ENCODE measurements at regions not wholly inside any gene's neighbourhood (a gene's known extent, or its start where the extent isn't known, plus 50 kb on each side); places are given as distances from the start of the nearest gene placed in this dataset.

DNA sequence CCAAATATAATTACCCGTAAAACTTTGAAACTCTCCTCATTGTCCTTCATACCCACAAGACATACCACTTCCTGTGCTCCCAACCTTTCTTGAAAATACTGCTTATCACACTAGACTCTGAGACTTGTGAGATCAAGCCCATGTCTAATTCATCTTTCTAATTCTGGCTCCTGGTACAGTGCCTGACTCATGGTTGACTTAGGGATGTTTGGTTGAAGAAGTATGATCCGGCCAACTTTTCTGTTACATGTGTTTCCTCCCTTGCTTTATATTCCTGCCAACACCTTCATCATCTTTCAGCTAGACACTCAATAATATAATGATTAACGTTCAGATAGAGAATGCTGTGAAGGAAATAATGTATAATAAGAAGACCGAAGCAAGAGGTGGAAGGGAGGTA is 58.2 kb downstream of the MEX3B start:
- in situ Hi-C loops (cut with HindIII; ENCODE audit: low pct_unique_long_range_greater_than_20kb, low sequenced_read_pairs): no loop called here
- DNase-seq (ENCODE audit: low read depth): no peak

DNA sequence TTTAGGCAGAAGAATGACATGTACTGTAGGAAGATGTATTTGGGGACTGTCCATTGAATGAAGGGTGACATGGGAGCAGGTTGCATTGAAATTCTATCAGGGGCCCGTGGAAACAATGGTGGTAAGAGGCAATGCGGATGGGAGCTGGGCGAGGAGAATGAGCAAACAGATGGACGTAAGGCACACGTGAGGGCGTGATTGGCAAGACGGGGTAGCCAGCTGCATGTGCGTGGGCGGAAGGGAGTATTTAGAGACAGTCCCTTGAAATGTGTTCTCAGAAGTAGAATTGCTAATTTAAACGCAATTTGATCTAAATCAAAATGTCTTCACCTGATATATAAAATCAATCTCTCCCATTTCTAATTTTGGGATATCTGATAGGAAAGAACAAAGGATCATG is 62.3 kb downstream of the MEX3B start:
- DNase-seq (ENCODE audit: low read depth): no peak
- in situ Hi-C loops (cut with HindIII; ENCODE audit: low pct_unique_long_range_greater_than_20kb, low sequenced_read_pairs): no loop called here

DNA sequence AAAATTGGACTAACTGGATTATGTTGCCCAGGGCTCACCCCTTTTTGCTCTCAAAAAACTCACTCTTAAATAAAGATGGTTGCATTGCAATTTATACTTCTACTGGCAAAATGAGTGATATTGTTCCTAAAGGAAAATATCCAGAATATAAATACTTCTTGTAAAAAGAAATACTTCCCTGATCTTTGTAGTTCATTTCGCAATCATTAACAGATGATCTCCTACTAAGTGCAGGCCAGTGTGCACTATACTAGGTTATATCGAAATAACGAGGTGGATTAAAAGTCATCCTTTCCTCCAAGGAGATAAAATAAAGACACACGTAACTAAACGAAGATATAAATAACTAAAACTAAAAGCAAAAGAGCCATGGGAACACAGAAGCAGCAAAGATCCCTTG is 63.0 kb downstream of the MEX3B start:
- no peak for DNase-seq (ENCODE audit: low read depth)
- in situ Hi-C loops (cut with HindIII; ENCODE audit: low pct_unique_long_range_greater_than_20kb, low sequenced_read_pairs): no loop called here

DNA sequence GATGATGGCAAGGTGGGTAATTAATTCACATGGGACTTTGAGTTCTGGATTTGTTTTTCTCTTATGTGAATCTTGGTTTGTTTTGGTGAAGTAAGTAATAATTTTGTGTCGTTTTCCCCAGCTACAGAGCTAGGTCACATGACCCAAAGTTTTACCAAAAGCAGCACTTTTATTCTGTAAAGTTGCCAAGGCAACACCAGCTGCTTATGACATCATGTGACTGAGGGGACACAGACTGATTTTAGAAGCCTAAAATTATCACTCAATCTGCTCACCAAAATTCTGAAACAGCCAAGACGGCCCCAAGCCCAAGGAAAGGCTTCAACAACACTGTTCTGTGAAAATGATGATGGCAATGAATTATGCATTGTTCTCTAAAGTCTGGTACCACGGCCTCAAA is 63.9 kb downstream of the MEX3B start:
- DNase-seq (ENCODE audit: low read depth): no peak
- in situ Hi-C loops (cut with HindIII; ENCODE audit: low pct_unique_long_range_greater_than_20kb, low sequenced_read_pairs): no loop called here

DNA sequence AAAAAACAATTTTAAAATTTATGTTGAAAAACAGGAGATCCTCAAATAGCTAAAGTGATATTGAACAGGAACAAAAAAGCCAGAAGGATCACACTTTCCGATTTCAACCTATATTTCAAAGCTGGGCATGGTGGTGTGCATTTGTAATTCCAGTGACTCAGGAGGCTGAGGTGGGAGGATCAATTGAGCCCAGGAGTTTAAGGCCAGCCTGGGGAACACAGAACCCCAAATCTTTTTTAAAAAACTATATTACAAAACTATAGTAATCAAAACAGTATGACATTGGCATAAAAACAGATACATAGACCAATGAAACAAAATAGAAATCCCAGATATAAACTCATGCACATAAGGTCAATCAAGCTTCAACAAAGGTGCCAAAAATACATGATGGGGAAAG is 68.4 kb downstream of the MEX3B start:
- DNase-seq (ENCODE audit: low read depth): no peak
- in situ Hi-C loops (cut with HindIII; ENCODE audit: low pct_unique_long_range_greater_than_20kb, low sequenced_read_pairs): no loop called here

DNA sequence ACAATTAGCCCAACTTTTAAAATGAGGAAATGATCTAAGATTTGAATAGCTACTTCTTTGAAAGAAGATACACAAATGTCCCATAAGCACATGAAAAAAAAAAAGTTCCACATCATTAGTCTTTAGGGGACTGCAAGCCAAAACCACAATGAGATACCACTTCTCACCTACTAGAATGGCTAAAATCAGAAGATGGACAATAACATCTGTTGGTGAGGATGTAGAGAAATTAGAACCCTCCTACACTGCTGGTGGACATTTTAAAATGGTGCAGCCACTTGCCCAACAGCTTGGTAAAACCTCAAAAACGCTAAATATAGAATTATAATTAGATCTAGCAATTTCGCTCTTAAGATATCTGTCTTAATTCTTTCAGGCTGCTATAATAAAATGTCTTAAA is 77.1 kb downstream of the MEX3B start:
- in situ Hi-C loops (cut with HindIII; ENCODE audit: low pct_unique_long_range_greater_than_20kb, low sequenced_read_pairs): no loop called here
- DNase-seq (ENCODE audit: low read depth): no peak

DNA sequence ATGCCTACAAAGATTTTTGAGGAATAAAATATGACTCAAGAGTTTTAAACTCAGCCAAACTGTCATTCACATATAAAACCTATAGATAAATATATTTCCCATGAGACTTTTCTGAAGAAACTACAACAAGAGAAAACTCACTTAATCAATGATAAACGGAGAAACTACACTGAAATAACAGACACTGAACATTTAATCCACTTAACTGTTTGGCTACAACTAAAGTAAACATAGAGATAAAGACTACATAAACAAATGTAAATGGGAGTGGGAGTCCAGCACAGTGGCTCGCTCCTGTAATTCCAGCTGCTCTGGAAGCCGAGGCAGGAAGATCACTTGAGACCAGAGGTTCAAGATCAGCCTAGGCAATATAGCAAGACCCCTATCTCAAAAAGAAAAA is 79.2 kb downstream of the MEX3B start:
- in situ Hi-C loops (cut with HindIII; ENCODE audit: low pct_unique_long_range_greater_than_20kb, low sequenced_read_pairs): no loop called here
- DNase-seq (ENCODE audit: low read depth): no peak

DNA sequence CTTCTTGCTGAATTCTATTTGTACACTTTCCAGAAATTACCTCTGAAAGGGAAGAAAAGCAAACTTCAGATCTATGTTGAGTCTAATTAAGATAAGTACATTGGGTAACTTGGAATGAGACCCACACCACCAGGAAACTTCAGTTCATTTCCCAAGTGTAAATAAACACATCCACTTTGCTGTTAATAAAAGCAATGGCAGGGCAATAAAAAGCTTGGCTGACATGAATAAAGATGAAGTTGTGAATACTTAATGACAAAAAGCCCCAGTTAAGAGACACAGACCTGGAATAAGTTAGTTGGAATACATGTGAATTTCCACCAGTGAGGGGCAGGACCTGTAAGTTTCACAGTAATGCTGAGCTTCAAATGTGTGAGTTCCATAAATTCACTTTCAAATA is 83.3 kb downstream of the MEX3B start:
- in situ Hi-C loops (cut with HindIII; ENCODE audit: low pct_unique_long_range_greater_than_20kb, low sequenced_read_pairs): no loop called here
- DNase-seq (ENCODE audit: low read depth): no peak

DNA sequence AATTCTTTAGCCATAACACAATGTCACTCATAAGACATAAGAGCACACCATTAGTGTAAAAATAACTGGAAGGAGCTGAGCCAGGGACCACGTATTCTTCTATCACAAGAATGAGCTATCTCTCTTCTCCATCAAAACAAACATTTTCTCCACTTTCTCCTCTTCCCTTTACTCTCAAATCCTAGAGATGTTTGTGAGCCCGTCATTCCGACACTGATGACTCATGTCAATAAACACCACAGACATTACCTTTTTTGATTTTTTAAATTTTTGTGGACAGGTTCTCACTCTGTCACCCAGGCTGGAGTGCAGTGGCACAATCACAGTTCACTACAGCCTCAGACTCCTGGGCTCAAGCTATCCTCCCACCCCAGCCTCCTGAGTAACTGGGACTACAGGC is 86.6 kb downstream of the MEX3B start:
- in situ Hi-C loops (cut with HindIII; ENCODE audit: low pct_unique_long_range_greater_than_20kb, low sequenced_read_pairs): no loop called here
- no peak for DNase-seq (ENCODE audit: low read depth)

DNA sequence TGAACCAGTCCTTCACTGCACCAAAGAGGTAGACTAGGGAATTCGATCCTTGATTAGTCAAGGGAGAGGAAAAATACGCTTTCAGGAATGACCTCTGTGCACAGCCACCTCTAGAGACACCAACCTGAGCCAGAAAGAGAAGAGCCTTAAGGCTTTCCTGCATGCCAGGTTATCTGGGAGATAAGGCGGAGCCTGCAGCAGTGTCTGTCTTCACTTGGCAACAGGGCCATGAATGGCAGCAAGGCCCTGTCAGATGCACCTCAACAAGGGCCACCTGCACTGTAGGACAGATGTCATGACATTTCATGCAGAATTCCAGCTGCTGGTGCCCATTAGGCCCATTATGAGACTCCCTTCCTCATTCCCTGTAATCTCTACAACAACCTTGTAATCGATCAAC is 88.1 kb downstream of the MEX3B start:
- in situ Hi-C loops (cut with HindIII; ENCODE audit: low pct_unique_long_range_greater_than_20kb, low sequenced_read_pairs): no loop called here
- no peak for DNase-seq (ENCODE audit: low read depth)

DNA sequence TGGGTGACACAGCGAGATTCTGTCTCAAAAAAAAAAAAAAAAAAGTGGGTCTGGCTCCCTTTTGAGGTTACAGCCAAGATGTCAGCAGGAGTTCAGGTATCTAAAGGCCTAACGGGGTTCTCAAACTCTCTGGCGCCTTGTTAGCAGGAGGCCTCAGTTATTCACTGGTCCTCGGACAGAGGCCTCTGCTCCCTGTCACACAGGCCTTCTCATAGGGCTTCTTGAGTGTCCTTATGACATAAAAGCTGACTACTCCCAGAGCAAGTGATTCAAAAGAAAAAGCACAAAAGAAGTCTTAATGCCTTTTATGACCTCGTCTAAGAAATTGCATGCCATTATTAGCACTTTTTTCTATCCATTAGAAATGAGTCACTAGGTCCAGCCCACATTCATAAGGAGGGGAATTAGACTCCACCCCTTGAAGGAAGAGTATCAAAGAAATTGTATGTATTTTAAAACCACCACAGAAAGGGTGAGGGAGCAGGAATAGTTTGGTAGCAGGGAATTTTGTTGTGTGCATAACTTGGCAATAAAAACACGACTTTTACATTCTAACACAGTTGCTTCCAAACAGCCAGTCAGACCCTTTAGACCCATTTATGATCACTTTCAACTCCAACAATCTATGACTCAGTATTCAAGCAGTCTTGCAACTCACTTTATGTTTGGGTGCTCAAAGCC is 90.3 kb downstream of the MEX3B start:
- in situ Hi-C loops (cut with HindIII; ENCODE audit: low pct_unique_long_range_greater_than_20kb, low sequenced_read_pairs): no loop called here
- DNase-seq (ENCODE audit: low read depth): no peak

DNA sequence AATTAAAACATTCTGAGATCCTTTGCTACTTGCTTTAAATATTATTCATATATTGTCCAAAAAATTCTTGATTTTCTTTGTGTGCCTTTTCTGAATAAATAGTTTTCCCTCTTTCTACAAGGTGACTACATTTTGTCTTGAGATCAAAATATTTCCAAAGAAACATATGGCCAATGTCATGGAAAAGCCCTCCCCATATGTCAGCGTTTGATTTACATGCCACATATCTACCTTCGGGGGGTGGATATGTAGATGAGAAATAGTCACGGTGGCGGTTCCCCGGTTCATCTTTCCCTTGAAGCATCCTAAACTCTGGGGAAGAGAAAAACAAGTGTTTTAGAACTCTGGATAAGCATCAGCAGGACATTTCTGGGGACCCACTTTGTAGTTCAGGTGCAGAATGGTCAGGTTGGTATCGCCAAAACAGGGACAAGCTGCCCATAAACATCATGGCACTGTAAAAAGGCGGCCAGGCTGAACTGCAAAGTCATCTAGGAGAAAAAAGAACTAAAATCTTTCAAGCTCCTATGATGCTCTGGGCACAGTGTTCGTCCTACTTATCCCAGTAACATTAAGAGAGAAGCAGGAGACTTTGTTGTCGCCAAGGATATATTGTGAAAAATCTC is 91.5 kb downstream of the MEX3B start:
- in situ Hi-C loops (cut with HindIII; ENCODE audit: low pct_unique_long_range_greater_than_20kb, low sequenced_read_pairs): no loop called here
- no peak for DNase-seq (ENCODE audit: low read depth)

DNA sequence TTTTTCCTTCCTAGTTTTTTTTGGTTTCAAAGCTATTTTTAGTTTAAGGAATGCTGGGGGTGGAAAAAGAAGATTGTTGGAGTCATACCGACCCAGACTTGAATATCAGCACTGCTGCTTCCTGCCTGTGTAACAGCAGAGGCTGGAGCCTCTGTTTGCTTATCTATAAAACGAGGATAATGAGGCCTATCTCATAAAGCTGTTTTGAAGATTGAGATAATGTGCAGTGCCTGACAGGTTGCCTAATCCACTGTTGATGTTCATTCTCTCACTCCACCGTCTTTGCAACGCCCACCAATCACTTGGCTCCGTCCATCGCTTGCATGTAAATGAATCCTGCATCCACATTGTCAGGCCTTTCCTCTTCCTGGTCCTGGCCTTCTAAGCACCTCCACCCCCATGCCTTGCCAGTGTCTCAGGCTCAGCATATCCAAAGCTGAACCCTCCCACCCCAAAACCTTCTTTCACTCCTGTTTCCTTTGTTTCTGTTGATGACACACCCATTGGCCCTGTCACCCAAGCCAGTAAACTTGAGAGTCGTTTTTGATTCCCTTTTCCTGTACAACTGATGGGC is 94.9 kb downstream of the MEX3B start:
- in situ Hi-C loops (cut with HindIII; ENCODE audit: low pct_unique_long_range_greater_than_20kb, low sequenced_read_pairs): no loop called here

DNA sequence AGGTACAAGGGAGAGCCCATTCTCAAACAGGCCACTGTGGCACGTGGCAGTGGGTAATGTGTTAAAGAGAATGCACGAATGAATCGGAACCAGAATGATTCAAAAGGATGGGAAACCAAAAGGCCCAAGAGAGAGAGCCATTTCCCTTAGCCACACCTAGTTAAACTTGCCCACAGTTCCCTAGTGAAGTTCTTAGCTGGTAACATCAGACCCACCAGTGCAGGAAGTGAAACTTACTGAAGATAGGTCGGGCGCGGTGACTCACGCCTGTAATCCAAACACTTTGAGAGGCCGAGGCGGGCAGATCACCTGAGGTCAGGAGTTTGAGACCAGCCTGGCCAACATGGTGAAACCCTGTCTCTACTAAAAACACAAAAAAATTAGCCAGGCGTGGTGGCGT is 97.1 kb downstream of the MEX3B start:
- in situ Hi-C loops (cut with HindIII; ENCODE audit: low pct_unique_long_range_greater_than_20kb, low sequenced_read_pairs): no loop called here
- no peak for DNase-seq (ENCODE audit: low read depth)

More for the DNA sequence above, 94.9 kb downstream of the MEX3B start:
- no peak for DNase-seq (ENCODE audit: low read depth)

DNA sequence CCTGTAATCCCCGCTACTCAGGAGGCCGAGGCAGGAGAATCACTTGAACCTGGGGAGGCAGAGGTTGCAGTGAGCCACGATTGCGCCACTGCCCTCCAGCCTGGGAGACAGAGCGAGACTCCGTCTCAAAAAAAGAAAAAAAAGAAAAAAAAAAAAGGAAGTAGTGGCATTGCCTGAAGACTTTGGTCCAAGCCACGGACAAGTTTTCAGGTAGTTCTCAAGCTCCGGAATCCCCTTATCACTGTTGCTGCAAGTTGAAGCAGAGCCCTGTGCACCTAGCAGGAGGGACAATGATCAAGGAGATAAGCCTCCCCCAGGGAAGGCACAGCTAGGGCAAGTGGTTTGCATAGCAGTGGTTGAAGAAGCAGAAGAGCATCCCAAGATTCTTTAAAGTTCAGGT is 97.6 kb downstream of the MEX3B start:
- no peak for DNase-seq (ENCODE audit: low read depth)
- in situ Hi-C loops (cut with HindIII; ENCODE audit: low pct_unique_long_range_greater_than_20kb, low sequenced_read_pairs): no loop called here

DNA sequence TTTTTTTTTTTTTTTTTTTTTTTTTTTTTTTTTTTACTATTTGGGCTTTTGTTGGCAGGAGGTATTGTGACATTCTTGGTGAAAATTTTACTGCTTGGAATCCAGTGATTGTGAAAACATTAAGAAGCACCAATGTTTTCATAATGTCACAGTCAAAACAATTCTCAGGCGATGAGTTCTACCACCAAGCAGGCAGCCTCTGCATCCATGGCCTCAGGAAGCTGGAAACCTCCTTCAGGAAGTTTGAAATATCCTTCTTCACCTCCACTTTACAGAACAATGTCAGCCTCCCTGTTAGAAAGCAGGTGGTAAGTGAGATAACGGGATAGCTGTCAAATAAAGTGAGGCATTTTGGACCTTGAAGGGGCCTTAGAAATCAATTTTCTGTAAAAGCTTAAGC is 98.3 kb downstream of the MEX3B start:
- in situ Hi-C loops (cut with HindIII; ENCODE audit: low pct_unique_long_range_greater_than_20kb, low sequenced_read_pairs): no loop called here
- no peak for DNase-seq (ENCODE audit: low read depth)

DNA sequence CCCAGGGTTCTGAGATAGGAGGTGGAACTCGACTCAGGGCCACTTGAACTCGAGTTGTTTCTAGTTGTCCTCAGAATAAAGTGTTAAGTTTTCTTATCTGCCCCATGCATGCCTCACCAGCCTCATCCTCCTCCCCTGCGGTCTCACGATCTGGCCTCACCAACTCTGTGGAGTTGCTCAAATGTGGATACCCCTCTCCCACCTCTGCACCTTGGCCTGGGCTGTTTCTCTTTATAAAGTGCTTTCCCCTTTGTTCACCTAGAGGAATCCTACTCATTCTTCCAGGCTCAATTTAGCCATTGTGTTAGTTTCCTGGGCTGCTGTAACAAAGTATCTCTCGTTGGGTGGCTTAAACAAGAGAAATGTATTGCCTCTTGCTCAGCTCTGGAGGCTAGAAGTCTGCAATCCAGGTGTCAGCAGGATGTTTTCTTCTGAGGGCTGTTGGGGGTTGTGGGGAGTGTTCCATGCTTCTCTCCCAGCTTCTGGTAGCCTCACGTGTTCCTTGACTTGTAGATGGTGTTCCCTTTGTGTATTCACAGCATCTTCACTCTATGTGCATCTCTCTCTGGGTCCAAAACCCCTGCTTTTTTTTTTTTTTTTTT is 100.7 kb downstream of the MEX3B start:
- in situ Hi-C loops (cut with HindIII; ENCODE audit: low pct_unique_long_range_greater_than_20kb, low sequenced_read_pairs): no loop called here
- no peak for DNase-seq (ENCODE audit: low read depth)

DNA sequence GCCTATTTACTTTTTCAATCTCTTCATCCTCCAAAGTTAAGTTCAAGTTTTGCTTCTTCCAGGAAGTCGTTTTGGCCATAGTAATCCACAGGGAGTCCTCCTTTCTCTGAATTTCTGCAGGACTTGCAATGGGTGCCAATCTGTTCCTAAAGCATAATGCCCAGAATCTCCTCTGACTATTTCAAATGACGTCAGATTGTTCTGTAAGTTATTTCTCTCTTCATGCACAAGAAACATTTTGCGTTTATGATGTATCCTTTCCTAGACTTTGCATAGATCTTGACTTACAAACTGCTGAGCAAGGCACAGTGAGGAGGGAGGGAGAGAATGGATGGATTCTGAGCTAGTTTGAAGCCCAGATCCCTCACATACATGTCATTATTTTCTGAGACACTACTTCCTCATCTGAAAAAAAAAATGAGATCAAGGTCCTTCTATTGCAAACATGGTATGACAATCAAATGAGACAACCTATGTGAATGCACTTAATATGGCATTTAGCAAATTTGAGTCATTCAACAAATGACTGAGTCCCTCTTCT is 103.1 kb downstream of the MEX3B start:
- in situ Hi-C loops (cut with HindIII; ENCODE audit: low pct_unique_long_range_greater_than_20kb, low sequenced_read_pairs): no loop called here
- no peak for DNase-seq (ENCODE audit: low read depth)

DNA sequence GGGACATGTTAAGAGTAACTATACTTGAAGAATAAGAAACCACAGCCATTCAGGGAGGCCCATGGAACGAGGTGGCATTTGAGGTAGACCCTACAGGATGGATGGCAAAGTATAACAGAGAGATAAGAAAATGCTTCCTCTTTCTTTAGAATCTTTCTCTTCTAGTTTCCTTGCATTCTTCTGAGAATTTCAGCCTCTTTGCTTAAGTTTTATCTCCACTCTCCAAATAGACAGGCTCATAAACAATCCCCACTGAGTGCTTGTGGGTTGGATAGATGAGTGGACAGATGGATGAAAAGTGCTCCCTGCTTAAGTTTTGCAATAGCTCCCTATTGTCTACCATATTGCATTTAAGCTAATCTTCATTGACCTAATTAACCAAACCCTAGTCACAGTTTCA is 103.7 kb downstream of the MEX3B start:
- in situ Hi-C loops (cut with HindIII; ENCODE audit: low pct_unique_long_range_greater_than_20kb, low sequenced_read_pairs): no loop called here
- no peak for DNase-seq (ENCODE audit: low read depth)
